ENCODE measurements at regions not wholly inside any gene's neighbourhood (a gene's known extent, or its start where the extent isn't known, plus 50 kb on each side); places are given as distances from the start of the nearest gene placed in this dataset.

DNA sequence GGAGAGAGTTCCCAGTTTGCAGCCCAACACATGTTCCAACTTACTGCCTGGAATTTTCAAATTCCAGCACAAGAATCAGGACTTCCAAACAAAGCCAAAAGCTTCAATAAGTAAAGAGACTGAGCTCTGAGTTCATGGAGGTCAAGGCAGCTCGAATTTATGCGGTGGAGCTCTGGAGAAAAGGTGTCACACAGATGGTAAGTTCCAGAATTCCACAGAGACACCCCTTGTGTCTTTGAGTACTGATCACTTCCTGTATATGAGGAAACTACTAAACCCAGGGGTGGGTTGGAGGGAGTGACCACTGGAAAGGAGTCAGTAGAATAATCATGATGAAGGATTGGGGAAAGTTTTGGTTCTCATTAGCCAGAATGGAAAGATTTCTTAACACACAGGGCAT is 118.5 kb upstream of the GUCY1A1 start:
- DNase-seq, result no peak

DNA sequence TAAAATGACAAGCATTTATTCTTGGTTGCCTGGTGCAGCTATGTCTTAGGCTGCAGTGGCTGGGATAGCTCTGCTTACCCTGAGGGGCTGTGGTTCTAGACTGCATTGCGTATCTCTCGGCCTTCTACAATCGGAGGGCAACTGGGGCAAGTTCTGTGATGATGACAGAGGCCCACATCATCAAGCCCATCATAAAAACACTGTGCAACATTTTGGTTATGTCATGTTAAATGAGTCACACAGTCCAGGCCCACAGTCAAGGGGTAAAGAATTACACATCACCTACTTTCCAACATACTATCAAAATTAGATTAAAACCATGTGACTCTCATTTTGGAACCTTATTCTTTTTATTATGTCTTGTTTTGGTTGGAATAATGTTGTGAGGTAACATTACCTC is 120.2 kb upstream of the GUCY1A1 start:
- no peak for DNase-seq

DNA sequence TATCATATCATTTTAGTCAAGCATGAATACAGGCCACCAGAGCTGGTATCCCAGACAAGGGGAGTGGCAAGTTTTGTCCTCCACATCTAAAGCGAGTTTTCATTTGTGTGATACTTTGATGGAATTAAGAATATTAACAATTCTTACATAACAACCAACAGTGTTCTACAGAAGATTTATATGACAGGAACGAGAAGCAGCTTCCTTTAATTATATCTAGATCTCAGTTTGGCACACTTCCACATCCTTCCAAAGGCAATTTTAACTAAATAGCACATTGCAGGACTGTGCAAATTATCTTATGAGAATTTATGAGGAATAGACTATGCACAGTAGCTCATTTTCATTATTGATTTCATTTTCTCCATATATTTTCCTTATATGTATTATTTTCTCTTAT is 121.2 kb upstream of the GUCY1A1 start:
- DNase-seq, result no peak

DNA sequence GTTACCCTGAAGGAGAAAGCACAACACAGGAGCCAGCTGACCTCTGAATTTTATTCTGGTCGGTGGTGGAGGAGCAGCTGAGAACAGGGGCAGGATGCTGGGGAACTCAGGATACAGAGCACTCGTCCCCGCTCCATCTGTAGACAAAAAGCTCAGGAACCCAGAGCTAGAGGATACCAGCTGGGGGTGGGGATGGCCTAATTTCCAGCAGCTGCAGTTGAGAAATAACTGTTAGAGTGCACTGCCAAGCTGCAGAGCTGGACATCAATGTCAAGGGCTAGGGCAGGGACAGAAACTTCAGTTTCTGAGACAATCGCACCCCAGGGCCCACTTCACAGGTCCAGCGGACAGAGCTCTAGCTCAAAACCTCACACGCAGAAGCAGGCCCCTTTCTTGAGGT is 122.1 kb upstream of the GUCY1A1 start:
- DNase-seq, result no peak

DNA sequence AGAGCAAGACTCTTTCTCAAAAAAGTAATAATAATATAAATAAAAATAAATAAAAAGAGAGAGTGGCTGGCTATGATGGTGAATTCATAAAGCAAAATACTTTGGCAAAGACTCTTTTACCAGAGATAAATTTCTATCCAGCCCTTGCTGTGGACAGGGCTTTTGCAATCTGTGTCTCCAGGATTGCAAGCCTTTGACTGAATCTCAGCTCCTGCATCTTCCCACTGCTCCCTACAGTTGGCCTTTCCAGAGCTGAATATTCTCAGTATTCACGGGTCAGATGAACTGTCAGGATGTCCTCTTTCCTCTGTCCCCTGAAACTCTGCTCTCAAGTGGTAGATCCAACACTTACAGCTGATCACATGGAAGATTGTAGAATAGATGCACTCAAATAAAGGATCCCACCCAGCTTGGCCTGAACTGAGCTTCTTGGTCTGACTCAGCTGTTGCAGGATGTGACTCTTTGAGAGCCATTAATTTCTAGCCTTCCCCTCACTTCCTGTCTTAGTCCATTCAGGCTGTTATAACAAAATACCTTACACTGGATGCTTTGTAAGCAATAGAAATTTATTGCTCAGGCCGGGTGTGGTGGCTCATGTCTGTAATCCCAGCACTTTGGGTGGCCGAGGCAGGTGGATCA is 123.4 kb upstream of the GUCY1A1 start:
- no peak for DNase-seq

DNA sequence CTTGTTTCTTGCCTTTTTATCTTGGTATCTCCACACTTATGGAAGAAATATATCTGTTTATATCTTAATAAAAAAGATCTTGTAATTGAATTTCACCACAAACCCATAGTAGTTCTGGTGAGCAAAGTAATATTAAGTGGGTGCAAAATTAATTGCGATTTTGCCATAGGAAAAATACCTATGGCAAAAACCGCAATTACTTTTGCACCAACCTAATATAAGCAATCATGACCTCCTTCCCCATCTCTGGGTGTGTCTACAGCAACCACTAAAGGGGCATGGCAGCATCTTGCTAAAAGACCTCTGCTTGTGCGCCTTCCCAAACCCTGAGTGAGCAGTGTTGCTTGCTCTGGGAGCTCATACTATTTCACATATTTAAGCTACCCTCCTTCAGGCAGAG is 124.2 kb upstream of the GUCY1A1 start:
- no peak for DNase-seq

DNA sequence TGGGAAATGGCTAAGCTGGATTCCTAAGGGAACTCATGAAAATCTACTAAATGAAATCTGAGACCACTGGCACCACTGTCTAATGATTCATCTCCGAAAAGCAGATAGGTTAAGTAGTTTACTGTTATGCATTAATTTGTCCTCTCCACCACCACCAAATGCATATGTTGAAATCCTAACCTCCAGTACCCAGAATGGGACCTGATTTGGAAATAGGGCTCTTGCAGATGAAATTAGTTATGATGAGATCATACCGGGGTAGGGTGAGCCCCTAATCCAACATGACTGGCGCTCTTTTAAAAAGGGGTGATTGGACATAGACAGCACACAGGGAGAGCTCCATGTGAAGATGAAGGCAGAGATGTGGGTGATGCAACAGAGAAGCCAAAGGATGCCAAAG is 124.9 kb upstream of the GUCY1A1 start:
- DNase-seq, result no peak

DNA sequence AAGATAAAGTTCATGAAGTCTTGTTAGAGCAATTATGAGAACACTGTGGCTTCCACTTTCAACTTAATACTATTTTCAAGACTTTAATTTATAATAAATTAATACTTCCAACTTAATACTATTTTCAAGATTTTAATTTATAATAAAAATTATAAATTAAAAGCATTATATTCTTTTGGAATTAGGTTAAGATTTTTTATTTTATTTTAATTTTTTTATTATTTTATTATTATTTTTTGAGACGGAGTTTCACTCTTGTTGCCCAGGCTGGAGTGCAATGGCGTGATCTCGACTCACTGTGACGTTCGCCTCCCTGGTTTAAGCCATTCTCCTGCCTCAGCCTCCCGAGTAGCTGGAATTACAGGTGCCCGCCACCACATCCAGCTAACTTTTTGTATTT is 126.0 kb upstream of the GUCY1A1 start:
- DNase-seq, result no peak

DNA sequence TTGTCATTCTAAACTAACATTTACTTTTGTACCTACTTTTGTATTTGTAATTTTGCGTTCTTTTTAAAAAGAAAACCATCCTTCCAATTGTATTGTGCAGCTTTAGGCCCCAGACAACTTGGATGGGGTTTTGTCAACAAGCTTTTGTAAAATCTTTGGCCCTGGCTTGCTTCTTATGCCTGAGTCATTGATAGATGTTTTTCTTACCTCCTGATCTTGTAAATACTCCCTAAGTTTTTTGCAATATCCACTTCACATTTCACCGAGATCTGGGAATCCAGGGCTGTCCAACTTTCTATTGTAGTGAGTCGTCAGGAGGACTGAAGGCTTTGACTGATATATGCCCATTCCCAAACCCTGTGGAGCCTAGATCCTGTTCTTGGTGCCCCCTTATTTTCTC is 126.9 kb upstream of the GUCY1A1 start:
- DNase-seq, result no peak

DNA sequence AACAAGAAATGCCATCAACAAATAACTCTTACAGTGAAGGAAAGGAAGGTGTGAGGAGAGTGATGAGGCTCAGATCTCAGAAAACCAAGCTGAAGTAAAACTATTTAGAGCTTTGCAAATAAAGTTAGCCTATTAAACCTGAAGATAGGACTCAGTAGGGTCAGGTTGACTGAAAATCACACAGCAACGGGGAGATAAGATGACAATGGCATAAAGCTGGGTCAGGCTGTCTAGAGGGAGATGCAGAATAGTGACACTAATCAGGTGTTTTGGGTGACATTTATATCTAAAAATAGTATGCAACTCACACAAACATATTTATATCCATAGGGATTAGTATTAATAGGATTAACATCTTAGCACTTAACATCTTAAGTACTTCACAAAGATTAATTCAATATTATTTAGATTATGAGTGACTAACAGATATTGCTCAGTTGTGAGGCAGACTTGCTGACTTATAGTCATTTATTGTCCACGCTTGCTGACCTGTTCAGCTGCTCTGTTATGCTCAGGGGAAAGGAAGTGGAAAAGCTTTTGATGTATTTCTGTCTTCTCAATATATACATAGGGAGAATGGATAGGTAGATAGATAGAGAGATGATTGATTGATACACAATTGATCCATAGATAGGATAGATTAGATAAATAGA is 130.7 kb upstream of the GUCY1A1 start:
- no peak for DNase-seq

DNA sequence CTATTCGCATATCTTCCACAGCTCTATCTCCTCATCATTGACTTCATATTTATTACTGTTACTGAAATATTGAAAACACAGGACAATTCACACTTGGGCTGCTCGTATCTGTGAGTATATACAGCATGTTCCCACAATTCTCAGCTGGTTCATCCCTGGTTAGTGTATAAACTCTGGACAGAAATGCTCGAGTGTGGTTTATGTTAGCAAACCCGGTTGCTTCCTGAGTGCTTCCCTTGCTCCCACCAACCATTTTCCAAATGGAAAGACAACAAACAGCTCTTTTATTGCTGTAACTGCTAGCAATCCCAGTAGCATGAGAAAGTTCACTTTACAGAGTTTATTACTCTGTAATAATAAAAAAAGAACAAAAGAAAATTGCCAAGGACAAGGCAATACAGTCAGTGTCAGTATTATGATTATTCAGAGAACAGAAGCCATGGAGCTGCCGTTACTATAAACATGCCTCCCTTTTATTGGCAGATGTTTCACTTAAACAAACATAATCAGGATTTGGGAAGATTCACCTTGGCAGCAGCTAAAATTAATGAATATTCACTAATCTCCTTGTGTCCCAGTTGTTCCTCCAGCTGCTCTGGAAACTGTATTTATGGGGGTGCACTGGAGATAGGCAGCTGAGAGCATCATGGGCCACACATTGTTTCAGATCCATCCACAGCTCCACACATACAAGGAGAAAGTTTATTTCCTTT is 134.1 kb upstream of the GUCY1A1 start:
- no peak for DNase-seq

DNA sequence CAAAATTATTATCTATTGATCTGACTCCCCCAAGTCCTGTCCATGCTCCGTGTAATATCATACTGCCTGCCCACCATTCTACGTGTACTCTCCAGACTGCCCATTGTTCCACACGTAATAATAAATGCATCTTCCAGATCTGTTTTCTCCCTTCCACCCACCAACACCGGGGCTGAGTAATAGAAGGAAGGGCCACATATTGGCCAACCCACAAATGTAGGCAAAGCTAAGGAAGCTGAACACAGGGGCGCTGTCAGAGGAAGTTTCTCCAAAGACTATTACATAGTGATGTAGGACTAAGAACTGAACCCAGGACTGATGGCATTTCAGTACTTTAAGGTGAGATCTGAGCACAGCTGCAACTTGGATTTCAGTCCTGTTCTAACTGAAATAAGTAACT is 135.8 kb upstream of the GUCY1A1 start:
- no peak for DNase-seq

DNA sequence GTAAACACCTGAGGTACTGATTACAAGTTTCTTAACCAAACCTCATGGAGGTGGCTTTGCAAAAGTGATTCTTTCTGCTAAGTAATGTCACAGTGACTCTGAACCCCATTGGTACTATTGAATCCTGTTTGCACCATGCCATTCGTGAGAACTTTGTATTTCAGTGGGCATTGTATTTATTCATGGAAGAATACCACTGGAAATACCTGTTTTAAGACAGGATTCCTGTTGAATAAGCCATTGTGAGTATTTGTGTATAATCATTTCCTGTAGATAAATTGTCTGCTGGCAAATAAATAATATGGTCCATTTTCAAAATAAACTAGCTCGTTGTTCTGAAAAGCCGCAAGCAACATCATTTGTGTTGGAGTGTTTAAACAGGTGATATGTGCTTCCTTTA is 136.4 kb upstream of the GUCY1A1 start:
- no peak for DNase-seq

DNA sequence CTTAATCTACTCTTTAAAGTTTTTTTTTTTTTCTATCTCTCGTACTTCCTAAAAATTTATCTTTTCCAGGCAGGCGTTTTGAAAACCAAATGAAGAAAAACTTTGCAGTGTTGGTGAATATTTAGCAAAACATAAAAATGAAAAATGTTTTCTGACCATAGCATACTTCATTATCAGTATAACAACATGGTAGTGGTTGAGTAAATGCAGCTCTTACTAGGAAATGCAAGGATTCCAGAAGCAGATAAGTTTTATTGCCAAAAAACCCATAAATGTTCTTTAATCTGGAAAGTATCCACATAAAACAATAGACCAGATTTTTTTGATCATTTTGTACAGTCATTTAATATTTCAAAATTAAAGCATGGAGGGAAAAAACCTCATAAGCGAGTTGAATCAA is 136.9 kb upstream of the GUCY1A1 start:
- no peak for DNase-seq

DNA sequence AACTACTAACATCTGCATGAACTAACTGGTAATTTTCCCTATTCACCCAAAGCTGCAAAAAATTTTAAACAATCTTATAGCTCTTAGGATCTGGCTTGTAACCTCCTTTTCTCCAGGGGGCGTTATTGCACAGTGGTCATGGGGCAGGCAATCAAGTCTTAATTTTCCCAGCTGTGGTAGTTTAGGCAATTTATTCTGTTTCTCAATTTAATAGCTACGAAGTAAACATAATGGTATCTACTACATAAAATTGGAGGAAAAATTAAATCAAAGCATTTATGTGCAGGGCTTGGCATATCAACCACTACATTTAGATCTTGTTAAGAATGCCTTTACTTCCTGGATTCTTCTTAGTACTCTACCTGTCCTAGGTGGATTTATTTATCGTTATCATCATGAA is 137.4 kb upstream of the GUCY1A1 start:
- DNase-seq, result peak; percentile 3

DNA sequence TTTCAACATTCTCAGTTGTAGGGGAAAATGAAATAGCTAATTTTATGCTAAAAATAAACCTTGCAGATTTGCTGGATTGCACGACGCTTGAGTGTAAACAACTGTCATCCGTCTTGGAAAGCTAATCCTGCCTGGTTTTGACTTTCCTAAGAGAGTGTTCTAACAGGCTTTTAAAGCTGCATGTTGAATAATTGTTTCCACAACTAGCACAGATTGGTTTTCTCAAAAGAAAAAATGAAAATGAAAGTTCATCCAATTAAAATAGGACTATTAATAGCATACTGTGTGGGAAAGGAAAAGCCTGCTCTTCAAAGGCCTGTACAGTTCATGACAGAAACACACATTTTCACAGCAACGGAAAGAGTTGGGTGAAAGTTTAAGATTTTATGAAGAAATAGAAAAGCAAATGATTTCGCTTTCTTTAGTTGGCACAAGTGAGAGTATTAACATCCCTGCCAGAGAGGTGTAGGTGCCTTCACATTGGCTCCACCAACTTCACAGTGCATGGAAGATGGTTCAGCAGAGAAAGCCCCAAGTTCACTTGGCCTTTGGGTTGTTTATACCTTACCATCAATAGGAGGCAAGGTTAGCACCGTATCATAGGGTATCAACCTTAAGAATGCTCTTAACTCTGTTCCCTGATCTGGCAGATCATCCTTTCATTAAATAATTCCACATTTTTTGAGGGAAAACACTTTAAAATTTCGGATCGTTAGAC is 140.0 kb upstream of the GUCY1A1 start:
- no peak for DNase-seq

DNA sequence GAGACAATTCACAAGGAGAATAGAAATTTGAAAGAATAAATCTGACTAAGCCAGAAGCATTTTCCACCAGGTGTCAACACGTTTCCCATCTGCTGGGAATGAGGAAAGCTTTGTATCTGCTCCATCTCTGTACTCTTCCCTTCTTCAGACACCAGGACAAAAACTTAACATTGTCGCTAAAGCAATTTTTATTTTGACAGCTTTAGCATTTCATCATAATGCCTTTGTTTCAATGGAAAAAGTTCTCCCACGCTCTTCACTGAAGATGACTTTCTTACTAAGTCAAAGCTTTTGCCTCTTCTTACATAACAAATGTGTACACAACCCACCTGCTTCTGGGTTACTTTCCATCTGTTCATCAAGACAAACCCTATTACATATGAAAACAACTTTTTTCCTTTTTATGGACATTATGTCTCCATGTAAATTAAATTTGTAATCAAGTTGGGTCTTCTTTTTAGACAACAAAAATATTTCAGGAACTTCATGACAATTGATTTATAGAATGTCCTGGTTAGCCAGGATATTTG is 141.7 kb upstream of the GUCY1A1 start:
- DNase-seq, result no peak

DNA sequence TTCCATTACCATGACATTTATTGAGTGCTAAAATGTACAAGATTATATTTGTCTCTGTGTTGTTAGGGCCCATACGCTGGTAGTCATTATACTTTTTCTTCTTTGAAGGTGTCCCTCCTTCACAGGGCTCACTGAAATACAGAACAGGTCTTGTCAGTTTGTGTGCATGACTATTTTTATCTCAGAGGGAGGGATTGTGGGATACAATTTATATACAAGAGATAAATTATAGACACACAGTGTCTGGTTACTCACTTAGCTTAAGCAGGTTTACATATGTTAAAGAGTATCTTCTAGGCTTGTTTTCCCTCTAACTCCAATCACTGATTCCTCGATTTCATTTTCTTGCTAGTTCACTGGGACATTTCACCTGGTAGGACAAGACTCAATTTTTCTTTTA is 143.3 kb upstream of the GUCY1A1 start:
- DNase-seq, result no peak

DNA sequence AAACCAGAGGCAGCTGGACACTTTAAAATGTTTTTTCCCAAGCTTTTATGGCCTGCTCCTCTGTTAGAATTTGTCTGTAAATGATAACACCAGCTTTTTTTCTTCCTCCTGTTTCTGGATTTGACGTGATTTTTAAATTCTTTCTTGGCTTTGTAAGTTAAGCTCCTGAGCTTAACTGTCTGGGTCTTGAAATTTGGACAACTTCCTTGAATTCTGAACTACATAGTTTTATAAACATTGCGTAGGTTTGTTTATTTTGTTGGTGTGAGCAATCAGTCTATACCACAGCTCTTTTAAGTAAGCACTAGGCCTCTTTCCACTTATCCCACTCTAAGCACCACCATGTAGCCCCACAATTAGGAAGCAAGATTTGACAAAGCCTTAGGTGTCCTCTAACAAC is 144.4 kb upstream of the GUCY1A1 start:
- DNase-seq, result no peak

DNA sequence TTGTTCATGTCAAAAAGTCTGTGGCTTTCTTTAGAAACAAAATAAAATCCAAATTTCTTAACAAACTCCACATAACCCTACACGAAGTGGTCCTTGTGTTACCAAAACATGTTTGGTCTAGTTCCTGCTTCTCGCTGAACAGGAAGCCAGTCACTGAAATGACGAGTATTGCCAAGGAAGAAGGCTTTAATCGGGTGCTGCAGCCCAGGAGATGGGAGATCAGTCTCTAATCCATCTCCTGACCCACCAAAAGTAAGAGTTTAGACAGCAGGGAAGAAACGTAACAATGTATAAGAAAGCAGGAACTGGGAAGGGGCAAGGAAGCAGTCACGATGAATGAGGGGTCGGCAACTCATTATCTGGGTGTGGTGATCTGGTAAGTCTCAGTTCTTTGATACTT is 144.6 kb upstream of the MAP9 start:
- DNase-seq, result no peak

DNA sequence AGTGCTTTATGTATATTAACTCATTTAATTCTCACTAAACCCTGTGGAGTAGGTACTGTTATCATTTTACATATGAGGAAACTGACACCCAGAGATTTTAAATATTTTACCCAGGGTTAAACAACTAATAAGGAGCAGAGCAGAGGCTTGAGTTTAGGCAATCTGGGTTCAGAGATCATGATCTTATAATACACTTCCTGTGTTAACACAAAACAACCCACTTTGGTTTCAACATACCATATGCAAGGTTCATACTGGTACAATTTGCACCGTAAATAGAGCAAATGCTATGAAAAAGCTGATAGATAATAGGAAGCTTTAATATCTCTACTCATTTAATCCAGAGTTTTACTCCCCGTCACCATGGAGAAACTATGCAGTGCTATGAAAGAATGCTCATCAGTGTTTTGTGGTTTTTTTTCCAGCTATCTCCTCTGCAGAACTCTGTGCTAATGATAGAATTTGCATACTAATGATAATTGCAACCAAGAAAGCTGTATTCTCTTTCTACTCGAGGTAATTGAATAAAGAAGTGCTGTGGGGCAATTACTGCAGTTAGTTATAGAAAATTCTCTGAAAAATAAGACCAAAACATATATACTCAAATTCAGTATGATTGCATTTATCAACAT is 138.8 kb upstream of the MAP9 start:
- no peak for DNase-seq

DNA sequence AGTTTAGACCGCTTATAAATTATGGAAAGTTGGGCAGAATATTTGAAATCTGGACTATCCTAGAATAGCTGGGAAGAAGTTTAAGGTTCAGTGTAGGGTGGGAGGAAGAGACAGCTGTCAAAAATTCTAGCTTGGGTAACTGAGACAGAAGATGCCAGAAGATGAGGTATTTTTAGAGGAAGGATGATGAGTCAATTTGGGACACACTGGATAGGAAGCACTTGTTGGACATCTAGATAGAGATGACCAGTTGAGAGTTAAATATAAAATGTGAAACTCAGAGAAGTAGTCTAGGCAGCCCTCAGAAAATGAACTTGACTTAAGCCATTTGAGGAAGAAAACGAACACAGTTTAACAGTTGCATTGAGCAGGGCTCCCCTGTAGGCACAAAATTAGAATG is 137.9 kb upstream of the MAP9 start:
- no peak for DNase-seq

DNA sequence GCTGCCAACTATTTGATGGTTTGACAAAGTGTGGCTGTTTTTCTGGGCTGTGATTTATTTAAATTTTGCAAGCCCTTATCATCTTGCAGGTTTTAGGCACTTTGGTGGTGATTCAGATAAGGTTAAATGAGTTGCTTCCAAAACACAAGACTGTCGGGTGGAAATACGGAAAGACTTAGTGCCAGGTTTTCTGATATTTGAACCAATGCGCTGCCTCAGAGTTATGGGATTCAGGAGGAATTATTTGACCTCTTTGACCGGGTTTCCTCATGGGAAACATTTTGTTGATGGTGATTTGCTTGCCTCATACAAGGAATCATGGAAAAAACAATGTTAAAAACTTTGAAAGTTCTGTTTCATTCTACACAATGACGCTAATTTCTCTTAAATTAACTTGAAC is 136.1 kb upstream of the MAP9 start:
- no peak for DNase-seq
